ENCODE measurements at regions not wholly inside any gene's neighbourhood (a gene's known extent, or its start where the extent isn't known, plus 50 kb on each side); places are given as distances from the start of the nearest gene placed in this dataset.
"Not testable (repeated sequence)": the region's sequence is repeated elsewhere in the genome, so short reads cannot be mapped to it uniquely, and the experiment has no call there.

GRCh38 chr2:66306483-66306882 is 128.4 kb upstream of the MEIS1 start:
- DNase-seq: no peak

- peak; percentile 8 for DNase-seq
Observed at GRCh38 chr2:66305718-66306117, 129.2 kb upstream of the MEIS1 start.

- DNase-seq: no peak
Observed at GRCh38 chr2:66303471-66303870, 131.5 kb upstream of the MEIS1 start.

GRCh38 chr2:66301767-66302140 is 133.2 kb upstream of the MEIS1 start:
- DNase-seq: no peak

- DNase-seq: peak; percentile 30
Observed at GRCh38 chr2:66301022-66301766, 133.7 kb upstream of the MEIS1 start.

GRCh38 chr2:66283787-66284186 is 151.1 kb upstream of the MEIS1 start:
- no peak for DNase-seq

- DNase-seq: no peak
Observed at GRCh38 chr2:66281980-66282379, 152.9 kb upstream of the MEIS1 start.

GRCh38 chr2:66279024-66279423 is 155.9 kb upstream of the MEIS1 start:
- DNase-seq: no peak

- no peak for DNase-seq
Observed at GRCh38 chr2:66275984-66276383, 158.9 kb upstream of the MEIS1 start.

GRCh38 chr2:66273933-66274490 is 160.9 kb upstream of the MEIS1 start:
- DNase-seq: no peak

- DNase-seq: no peak
Observed at GRCh38 chr2:66272751-66273150, 162.2 kb upstream of the MEIS1 start.

GRCh38 chr2:66271777-66272176 is 163.1 kb upstream of the MEIS1 start:
- DNase-seq: no peak

GRCh38 chr2:66270247-66270646 is 164.7 kb upstream of the MEIS1 start:
- DNase-seq: no peak

- DNase-seq: no peak
Observed at GRCh38 chr2:66269166-66269565, 165.8 kb upstream of the MEIS1 start.

GRCh38 chr2:66268756-66269155 is 166.2 kb upstream of the MEIS1 start:
- DNase-seq: no peak

- no peak for DNase-seq
Observed at GRCh38 chr2:66264354-66264753, 170.6 kb upstream of the MEIS1 start.

GRCh38 chr2:66255867-66256266 is 179.1 kb upstream of the MEIS1 start:
- no peak for DNase-seq

GRCh38 chr2:66255136-66255535 is 179.8 kb upstream of the MEIS1 start:
- no peak for DNase-seq

GRCh38 chr2:66253066-66253465 is 181.9 kb upstream of the MEIS1 start:
- DNase-seq: no peak

- no peak for DNase-seq
Observed at GRCh38 chr2:66252109-66252508, 182.8 kb upstream of the MEIS1 start.

- DNase-seq: no peak
Observed at GRCh38 chr2:66251573-66251972, 183.4 kb upstream of the MEIS1 start.

GRCh38 chr2:66249089-66249488 is 185.8 kb upstream of the MEIS1 start:
- not testable (repeated sequence) for DNase-seq

- DNase-seq: not testable (repeated sequence)
Observed at GRCh38 chr2:66243809-66244208, 191.1 kb upstream of the MEIS1 start.

- DNase-seq: not testable (repeated sequence)
Observed at GRCh38 chr2:66242888-66243287, 192.0 kb upstream of the MEIS1 start.
